B cell (primary cell): ENCODE measurements at regions not wholly inside any gene's neighbourhood (a gene's known extent, or its start where the extent isn't known, plus 50 kb on each side); places are given as distances from the start of the nearest gene placed in this dataset.
"Not testable (repeated sequence)": the region's sequence is repeated elsewhere in the genome, so short reads cannot be mapped to it uniquely, and the experiment has no call there.

Experiments used
- ATAC-seq: fragments of 200-7000 bp; cut with Tn5 transposase; one replicate; pipeline ENCODE4 v1.10.0; 2021; ENCODE audit warnings: low read depth, mild to moderate bottlenecking, moderate number of reproducible peaks, moderate library complexity
- CTCF ChIA-PET: fragments of 350-600 bp; sonication (Branson Sonifier 250); formaldehyde crosslinking; loops from one replicate; lab custom pipeline; 2021; ENCODE audit warnings: antibody characterized with exemption, inconsistent platforms; lab: Charles Lee
- POLR2A ChIA-PET: fragments of 350-600 bp; sonication (Branson Sonifier 250); formaldehyde crosslinking; loops from one replicate; lab custom pipeline; 2021; ENCODE audit warnings: antibody characterized with exemption; lab: Charles Lee
- DNase-seq: peaks from one replicate; pipeline ENCODE4 v3.0.0; 2013
- H2AFZ ChIP-seq: 2 replicates; pipeline ENCODE4 v1.6.1; 2012; ENCODE audit warnings: mild to moderate bottlenecking, low read depth, low read length; ENCODE audit not compliant: insufficient read depth, poor library complexity, severe bottlenecking
- H3K27ac ChIP-seq, 2 donors: 1 replicate in 1 of 2; 2 replicates in 1 of 2; pipeline ENCODE4 v1.5.1; 2012 to 2013; ENCODE audit warnings: low read length in 2 of 2, mild to moderate bottlenecking in 2 of 2, moderate library complexity in 1 of 2
- H3K27me3 ChIP-seq, 4 experiments: fragments of 200-600 bp in 1 of 4; sonication (generic) in 1 of 4; replicated peaks in 1 of 4; 1 replicate in 2 of 4; 2 replicates in 2 of 4; pipeline versions ENCODE4 v1.6.1 to v1.7.0; 2013 to 2016; ENCODE audit warnings: low read length in 3 of 4, mild to moderate bottlenecking in 2 of 4, mixed read lengths in 1 of 4, moderate library complexity in 1 of 4; ENCODE audit not compliant: insufficient read depth in 4 of 4, control insufficient read depth in 3 of 4; ENCODE audit errors: control extremely low read depth in 1 of 4
- H3K36me3 ChIP-seq, 2 experiments: replicated peaks in 1 of 2; 1 replicate in 1 of 2; 2 replicates in 1 of 2; pipeline versions ENCODE4 v1.6.1 to v1.7.1; 2013; ENCODE audit warnings: low read length in 1 of 2; ENCODE audit not compliant: insufficient read depth in 2 of 2, control insufficient read depth in 1 of 2; ENCODE audit errors: control extremely low read depth in 1 of 2, extremely low read depth in 1 of 2
- H3K4me1 ChIP-seq, 2 donors: fragments of 200-600 bp in 1 of 2; sonication (generic) in 1 of 2; 1 replicate in 1 of 2; 2 replicates in 1 of 2; pipeline versions ENCODE4 v1.5.1 to v1.6.1; 2013 to 2017; ENCODE audit warnings: low read length in 2 of 2; ENCODE audit not compliant: control insufficient read depth in 2 of 2, insufficient read depth in 2 of 2
- H3K4me2 ChIP-seq: replicated peaks from 2 replicates; pipeline ENCODE3; 2012; ENCODE audit warnings: mild to moderate bottlenecking, low read depth, low read length; ENCODE audit not compliant: poor library complexity, severe bottlenecking
- H3K4me3 ChIP-seq, 5 experiments: fragments of 200-600 bp in 1 of 5; sonication (generic) in 1 of 5; 1 replicate in 3 of 5; 2 replicates in 2 of 5; pipeline versions ENCODE4 v1.5.1 to v1.7.0; 2011 to 2016; ENCODE audit warnings: low read length in 4 of 5, mild to moderate bottlenecking in 4 of 5, low read depth in 2 of 5, control low read depth in 1 of 5, moderate library complexity in 1 of 5; ENCODE audit not compliant: insufficient read depth in 1 of 5; ENCODE audit errors: control extremely low read depth in 1 of 5, extremely low read depth in 1 of 5
- H3K79me2 ChIP-seq: fragments of 200-600 bp; sonication (generic); one replicate; pipeline ENCODE4 v1.6.0; 2016; ENCODE audit warnings: low read length; ENCODE audit not compliant: control insufficient read depth, insufficient read depth
- H3K9ac ChIP-seq: fragments of 200-600 bp; sonication (generic); 2 replicates; pipeline ENCODE4 v1.6.1; 2017; ENCODE audit warnings: mild to moderate bottlenecking, low read length, moderate library complexity
- H3K9me3 ChIP-seq, 3 donors: one replicate each; pipeline versions ENCODE4 v1.6.1 to v1.7.1; 2013; ENCODE audit warnings: low read length in 2 of 3; ENCODE audit not compliant: control insufficient read depth in 2 of 3, insufficient read depth in 1 of 3; ENCODE audit errors: control extremely low read depth in 1 of 3
- H4K20me1 ChIP-seq: 2 replicates; pipeline ENCODE4 v1.6.0; 2012; ENCODE audit warnings: mild to moderate bottlenecking, low read length; ENCODE audit not compliant: insufficient read depth, control insufficient read depth, poor library complexity, severe bottlenecking
- H3K27ac Mint-ChIP-seq: one replicate; pipeline ENCODE4 v1.8.0; 2021; ENCODE audit warnings: mixed read lengths
- H3K27me3 Mint-ChIP-seq: one replicate; pipeline ENCODE4 v1.8.0; 2021; ENCODE audit warnings: mixed read lengths
- H3K4me1 Mint-ChIP-seq: one replicate; pipeline ENCODE4 v1.8.0; 2021; ENCODE audit warnings: mixed read lengths
- H3K4me3 Mint-ChIP-seq: one replicate; pipeline ENCODE4 v1.8.0; 2021; ENCODE audit warnings: mixed read lengths
- H3K9me3 Mint-ChIP-seq: one replicate; pipeline ENCODE4 v1.8.0; 2022; ENCODE audit warnings: mixed read lengths; ENCODE audit not compliant: insufficient read depth
- CTCF ChIP-seq: fragments of 200-600 bp; IDR thresholded peaks from one replicate; pipeline ENCODE4 v1.8.0; 2022; ENCODE audit warnings: antibody characterized with exemption, mild to moderate bottlenecking
- EZH2 ChIP-seq: IDR thresholded peaks from 2 replicates; pipeline ENCODE4 v1.6.1; 2012; ENCODE audit warnings: borderline replicate concordance, low read depth, mild to moderate bottlenecking, moderate library complexity, low read length; ENCODE audit not compliant: insufficient read depth, poor library complexity, severe bottlenecking
- WGBS: methylation state at CpG from one replicate; pipeline ENCODE4 v1.1.5; 2013; ENCODE audit warnings: missing lambda C conversion rate; ENCODE audit not compliant: insufficient coverage; 5-methylcytosine and 5-hydroxymethylcytosine counted together
- intact Hi-C: fragments of 100-400 bp; cut with micrococcal nuclease; formaldehyde crosslinking; loops from one replicate; pipeline ENCODE4 v1.10.0; 2022

GRCh38 chr4:188439641-188440311, 300.5 kb downstream of the TRIML1 start:
- H3K27me3 ChIP-seq = no peaks in the 10 kb centered on the region
- no peaks in the 10 kb centered on the region for H3K4me1 ChIP-seq
- no peak for DNase-seq
- H3K9ac ChIP-seq = no peak overlapping the region
- H3K4me3 ChIP-seq = no peak overlapping the region
- 73% methylated on average over 3 of the region's 6 CpGs for WGBS
- Mint-ChIP-seq H3K4me1 (no peaks in the 10 kb centered on the region), H3K9me3 (peaks cover 14% of the 10 kb centered on the region), H3K27me3 (no peaks in the 10 kb centered on the region), H3K4me3 (no peak overlapping the region), H3K27ac (no peak overlapping the region)
- H3K27ac ChIP-seq = no peak overlapping the region
- H3K79me2 ChIP-seq = no peaks in the 10 kb centered on the region
- H3K9me3 ChIP-seq = peaks cover 0 to 6% (median 0%) of the 10 kb centered on the region in 3 donors
- no peak for ATAC-seq
- ChIA-PET CTCF (no interaction called here), POLR2A (no interaction called here)
- H3K36me3 ChIP-seq = no peaks in the 10 kb centered on the region
- no peak overlapping the region for H2AFZ ChIP-seq
- H3K4me2 ChIP-seq = no peak overlapping the region
- intact Hi-C loops = no loop called here
- no peaks in the 10 kb centered on the region for H4K20me1 ChIP-seq
- TF ChIP-seq EZH2 (no peak), CTCF (no peak)

- no peak overlapping the region for H2AFZ ChIP-seq
- ATAC-seq (no peak), DNase-seq (no peak)
- intact Hi-C loops = no loop called here
- no peak overlapping the region for H3K27ac ChIP-seq
- H3K9me3 ChIP-seq = peaks cover 0 to 6% (median 0%) of the 10 kb centered on the region in 3 donors
- Mint-ChIP-seq H3K27ac (no peak overlapping the region), H3K9me3 (peaks cover 10% of the 10 kb centered on the region), H3K27me3 (no peaks in the 10 kb centered on the region), H3K4me1 (no peaks in the 10 kb centered on the region), H3K4me3 (no peak overlapping the region)
- no peak overlapping the region for H3K4me2 ChIP-seq
- H3K4me1 ChIP-seq = no peaks in the 10 kb centered on the region
- 92% methylated on average over 4 of the region's 4 CpGs for WGBS
- H3K36me3 ChIP-seq = no peaks in the 10 kb centered on the region
- no peaks in the 10 kb centered on the region for H4K20me1 ChIP-seq
- TF ChIP-seq CTCF (no peak), EZH2 (no peak)
- no peaks in the 10 kb centered on the region for H3K79me2 ChIP-seq
- H3K27me3 ChIP-seq = no peaks in the 10 kb centered on the region
- no peak overlapping the region for H3K4me3 ChIP-seq
- H3K9ac ChIP-seq = no peak overlapping the region
- ChIA-PET CTCF (no interaction called here), POLR2A (no interaction called here)
Measured at GRCh38 chr4:188444500-188444899, 305.3 kb downstream of the TRIML1 start.

GRCh38 chr4:188448996-188449395, 309.8 kb downstream of the TRIML1 start:
- 89% methylated on average over 3 of the region's 4 CpGs for WGBS
- H3K4me3 Mint-ChIP-seq, DNase-seq, H3K27ac ChIP-seq, H3K27me3 ChIP-seq, H3K27ac Mint-ChIP-seq, ATAC-seq, H4K20me1 ChIP-seq, H3K36me3 ChIP-seq, H3K4me1 Mint-ChIP-seq, H3K79me2 ChIP-seq, CTCF ChIA-PET, H3K4me3 ChIP-seq, H3K4me1 ChIP-seq, H3K27me3 Mint-ChIP-seq, intact Hi-C loops, H3K9me3 ChIP-seq, H3K4me2 ChIP-seq, POLR2A ChIA-PET, H3K9ac ChIP-seq, H2AFZ ChIP-seq, H3K9me3 Mint-ChIP-seq: not testable (repeated sequence)
